ENCODE measurements at regions not wholly inside any gene's neighbourhood (a gene's known extent, or its start where the extent isn't known, plus 50 kb on each side); places are given as distances from the start of the nearest gene placed in this dataset.

DNA sequence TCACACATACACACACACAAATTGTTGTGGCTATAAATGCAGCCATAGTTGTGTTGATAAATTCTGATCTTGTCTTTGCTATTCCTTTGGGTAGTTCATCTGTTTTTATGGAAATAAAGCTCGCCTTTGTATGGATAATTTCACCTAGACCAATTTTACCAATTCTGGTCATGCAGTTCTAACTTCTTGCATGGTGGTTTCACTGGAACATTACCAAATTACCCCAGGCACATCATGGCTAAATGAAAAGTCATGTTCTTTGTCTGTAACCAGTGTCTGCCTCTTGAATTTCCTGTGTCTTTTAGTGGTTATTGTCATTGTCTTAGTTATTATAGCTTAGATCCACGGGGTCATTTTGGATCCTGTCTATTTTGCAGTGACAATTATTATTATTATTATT is 50.3 kb upstream of the TMC1 start:
- TF ChIP-seq, protein P1, sequence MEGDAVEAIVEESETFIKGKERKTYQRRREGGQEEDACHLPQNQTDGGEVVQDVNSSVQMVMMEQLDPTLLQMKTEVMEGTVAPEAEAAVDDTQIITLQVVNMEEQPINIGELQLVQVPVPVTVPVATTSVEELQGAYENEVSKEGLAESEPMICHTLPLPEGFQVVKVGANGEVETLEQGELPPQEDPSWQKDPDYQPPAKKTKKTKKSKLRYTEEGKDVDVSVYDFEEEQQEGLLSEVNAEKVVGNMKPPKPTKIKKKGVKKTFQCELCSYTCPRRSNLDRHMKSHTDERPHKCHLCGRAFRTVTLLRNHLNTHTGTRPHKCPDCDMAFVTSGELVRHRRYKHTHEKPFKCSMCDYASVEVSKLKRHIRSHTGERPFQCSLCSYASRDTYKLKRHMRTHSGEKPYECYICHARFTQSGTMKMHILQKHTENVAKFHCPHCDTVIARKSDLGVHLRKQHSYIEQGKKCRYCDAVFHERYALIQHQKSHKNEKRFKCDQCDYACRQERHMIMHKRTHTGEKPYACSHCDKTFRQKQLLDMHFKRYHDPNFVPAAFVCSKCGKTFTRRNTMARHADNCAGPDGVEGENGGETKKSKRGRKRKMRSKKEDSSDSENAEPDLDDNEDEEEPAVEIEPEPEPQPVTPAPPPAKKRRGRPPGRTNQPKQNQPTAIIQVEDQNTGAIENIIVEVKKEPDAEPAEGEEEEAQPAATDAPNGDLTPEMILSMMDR (conservative IDR thresholded peaks at IDR 0.05; ENCODE audit: control insufficient read depth, insufficient read depth, low read depth, low read length) = no peak
- no peak for DNase-seq (ENCODE audit: low read depth)
- H3K4me3 ChIP-seq (ENCODE audit: control insufficient read depth, low read depth, low read length) = no peak overlapping the region

DNA sequence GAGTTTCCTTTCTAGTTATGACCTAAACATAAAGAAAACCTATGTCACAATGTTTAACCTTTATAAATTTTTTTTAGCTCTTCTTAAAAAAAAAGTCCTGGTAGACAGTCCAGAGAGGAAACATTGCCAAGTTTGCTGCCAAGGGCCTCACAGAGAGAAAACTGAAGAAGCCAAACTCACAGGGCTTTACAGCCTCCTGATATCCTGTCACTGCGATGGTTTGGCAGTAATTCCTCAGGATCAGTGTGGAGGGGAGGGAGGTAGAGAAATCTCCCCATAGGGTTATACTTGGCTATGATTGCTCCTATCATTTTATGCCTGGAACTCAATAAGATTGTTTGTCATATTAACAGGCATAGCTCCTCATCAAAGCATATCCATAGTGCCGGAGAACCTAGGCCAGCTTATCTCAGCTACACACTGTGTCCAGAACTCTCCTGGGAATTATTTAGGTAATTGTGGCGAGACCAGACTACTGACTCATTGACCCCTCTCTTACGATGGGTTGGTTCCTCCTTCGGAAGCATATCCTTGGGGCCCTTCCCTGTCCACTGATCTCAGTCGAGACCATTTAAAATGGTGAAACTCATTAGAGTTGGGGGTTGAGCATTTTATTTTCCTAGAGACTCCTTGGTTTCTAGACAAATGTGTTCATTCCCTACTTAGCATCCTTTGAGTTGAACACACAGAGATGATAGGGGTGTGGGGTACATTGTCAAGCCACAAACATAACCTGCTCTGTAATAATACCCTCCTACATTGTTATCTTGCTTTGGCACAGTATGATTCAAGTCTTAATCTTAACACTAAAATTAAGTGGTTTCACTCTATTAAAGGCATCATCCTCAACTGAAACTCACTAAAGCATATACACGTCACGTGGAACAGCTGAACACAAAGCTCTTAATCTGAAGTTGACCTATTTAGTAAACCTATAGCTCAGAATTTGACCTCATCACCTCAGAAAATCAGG is 53.4 kb upstream of the TMC1 start:
- no peak overlapping the region for H3K4me3 ChIP-seq (ENCODE audit: control insufficient read depth, low read depth, low read length)
- TF ChIP-seq, protein P1 (conservative IDR thresholded peaks at IDR 0.05; ENCODE audit: control insufficient read depth, insufficient read depth, low read depth, low read length) = no peak
- DNase-seq (ENCODE audit: low read depth) = peak; percentile 37

DNA sequence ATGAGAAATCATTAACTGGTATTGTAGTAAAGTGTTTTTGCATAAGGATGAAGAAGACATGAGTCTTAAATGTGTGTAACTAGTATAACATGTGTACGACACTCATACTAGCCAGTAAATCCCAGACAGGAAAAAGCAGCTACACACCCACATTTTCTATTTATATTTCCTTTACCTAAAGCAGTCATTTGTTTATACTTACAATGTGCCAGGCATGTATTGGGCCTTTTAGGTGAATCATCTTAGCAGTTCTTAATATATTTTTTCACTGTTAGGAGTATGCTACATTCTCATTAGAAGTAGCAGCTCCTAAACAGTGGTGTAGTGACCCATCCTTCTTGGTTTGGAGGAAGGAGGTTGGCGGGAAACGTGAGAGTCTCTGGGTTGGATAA is 55.8 kb upstream of the TMC1 start:
- DNase-seq (ENCODE audit: low read depth) = no peak
- TF ChIP-seq, protein P1 (conservative IDR thresholded peaks at IDR 0.05; ENCODE audit: control insufficient read depth, insufficient read depth, low read depth, low read length) = no peak
- no peak overlapping the region for H3K4me3 ChIP-seq (ENCODE audit: control insufficient read depth, low read depth, low read length)

DNA sequence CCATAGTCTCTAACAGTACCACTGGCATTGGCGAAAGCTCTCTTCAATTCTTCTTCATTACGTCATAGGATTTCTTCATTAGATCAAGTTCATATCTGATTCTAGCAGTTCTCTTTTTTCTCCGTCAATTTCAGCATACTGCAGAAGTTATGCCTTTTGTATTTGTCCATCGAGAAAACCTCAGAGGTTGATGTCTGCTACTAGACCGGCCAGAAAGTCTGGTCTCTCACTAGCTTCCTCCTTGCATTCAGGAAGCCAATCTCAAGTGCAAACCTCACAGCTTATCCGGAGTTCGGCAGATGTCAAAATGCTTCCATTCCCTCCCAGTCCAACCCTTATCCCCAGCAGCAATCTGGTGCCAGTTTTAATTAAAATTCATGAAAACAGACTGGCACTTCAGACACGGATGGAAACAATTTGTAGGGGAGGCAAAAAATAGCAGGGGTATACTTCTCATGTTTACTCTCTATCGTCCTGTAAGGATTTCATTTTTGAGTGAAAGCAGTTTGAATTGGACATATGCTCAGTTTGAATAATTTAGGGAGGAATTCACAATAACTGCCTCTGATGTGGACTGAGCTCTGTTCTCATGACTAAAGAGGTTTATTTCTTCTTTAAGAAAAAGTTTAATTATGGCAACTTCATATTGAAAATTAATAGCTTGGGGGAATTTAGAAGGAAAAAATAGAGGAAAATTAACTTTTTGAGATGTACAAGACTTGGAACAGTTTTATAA is 56.4 kb upstream of the TMC1 start:
- H3K4me3 ChIP-seq (ENCODE audit: control insufficient read depth, low read depth, low read length) = no peak overlapping the region
- DNase-seq (ENCODE audit: low read depth) = no peak
- TF ChIP-seq, protein P1 (conservative IDR thresholded peaks at IDR 0.05; ENCODE audit: control insufficient read depth, insufficient read depth, low read depth, low read length) = no peak

DNA sequence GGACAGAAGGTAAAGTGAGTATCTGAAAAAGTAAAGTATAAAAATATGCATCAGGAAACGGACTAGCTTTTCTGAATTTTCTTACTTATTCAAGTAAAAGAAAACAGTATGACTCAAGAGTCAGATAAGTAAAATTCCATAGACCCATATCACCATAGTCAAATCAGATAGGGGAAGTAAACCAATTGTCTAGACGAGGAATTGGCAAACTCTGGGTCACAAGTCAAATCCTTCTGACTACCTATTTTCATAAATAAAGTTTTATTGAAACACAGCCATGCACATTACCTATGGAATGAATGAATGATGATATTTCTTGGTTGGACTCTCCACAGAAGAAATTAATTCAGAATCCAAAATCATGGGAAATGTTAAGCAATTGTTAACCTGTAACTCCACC is 59.1 kb upstream of the TMC1 start:
- no peak overlapping the region for H3K4me3 ChIP-seq (ENCODE audit: control insufficient read depth, low read depth, low read length)
- TF ChIP-seq, protein P1 (conservative IDR thresholded peaks at IDR 0.05; ENCODE audit: control insufficient read depth, insufficient read depth, low read depth, low read length) = no peak
- DNase-seq (ENCODE audit: low read depth) = no peak

DNA sequence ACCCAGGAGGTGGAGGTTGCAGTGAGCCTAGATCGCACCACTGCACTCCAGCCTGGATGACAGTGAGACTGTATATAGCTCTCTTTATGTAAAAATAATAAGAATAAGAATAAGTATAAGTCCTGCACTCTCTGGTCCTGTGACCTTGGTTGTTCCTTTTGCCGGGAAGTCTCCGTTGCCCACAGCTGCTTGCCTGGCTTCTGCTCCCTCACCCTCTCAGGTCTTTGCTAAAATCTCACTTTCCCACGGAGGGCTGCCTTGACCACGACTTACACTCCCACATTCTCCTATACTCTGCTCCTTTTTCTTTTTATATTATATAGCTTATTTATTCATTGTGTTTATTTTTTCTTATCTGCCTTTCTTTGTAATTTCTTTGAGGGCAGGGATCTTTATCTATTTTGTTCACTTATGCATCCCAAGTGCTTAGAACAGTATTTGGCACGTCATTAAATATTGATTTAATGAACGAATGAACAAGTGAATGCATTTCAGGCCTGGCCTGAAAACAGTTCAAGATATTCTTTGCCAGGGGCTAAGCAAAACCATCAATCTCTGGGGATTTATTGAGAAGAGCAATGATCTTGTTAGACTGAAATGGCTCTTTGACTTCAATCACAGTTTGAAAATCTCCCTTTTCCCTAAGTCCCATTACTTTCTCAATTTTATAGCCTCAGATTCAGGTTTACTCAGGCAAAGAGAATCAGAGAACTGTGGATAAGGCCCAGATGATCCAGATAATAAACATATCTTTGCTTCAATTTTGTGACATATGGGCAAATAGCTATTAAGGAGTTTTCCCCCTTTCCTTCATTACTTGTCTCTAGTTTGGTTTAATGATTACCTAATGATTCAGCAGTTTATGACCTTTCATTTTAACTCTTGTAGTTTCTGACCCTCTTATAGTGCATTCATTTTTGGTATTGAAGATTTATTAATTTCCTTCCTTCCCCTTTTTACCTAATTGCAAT is 60.8 kb upstream of the TMC1 start:
- H3K4me3 ChIP-seq (ENCODE audit: control insufficient read depth, low read depth, low read length) = no peak overlapping the region
- TF ChIP-seq, protein P1 (conservative IDR thresholded peaks at IDR 0.05; ENCODE audit: control insufficient read depth, insufficient read depth, low read depth, low read length) = no peak

More for the DNA sequence above, 60.8 kb upstream of the TMC1 start:
- no peak for DNase-seq (ENCODE audit: low read depth)
